ENCODE measurements at regions not wholly inside any gene's neighbourhood (a gene's known extent, or its start where the extent isn't known, plus 50 kb on each side); places are given as distances from the start of the nearest gene placed in this dataset.
A peak's percentile ranks its signal among the peaks of the same experiment; 100 is the strongest.
"Not testable (repeated sequence)": the region's sequence is repeated elsewhere in the genome, so short reads cannot be mapped to it uniquely, and the experiment has no call there.

GRCh38 chr6:157727629-157728182 is 95.3 kb upstream of the SNX9 start:
- no peaks in the 10 kb centered on the region for H3K4me1 ChIP-seq
- H4K20me1 ChIP-seq: no peaks in the 10 kb centered on the region
- no peaks in the 10 kb centered on the region for H3K27me3 ChIP-seq
- H3K9me3 ChIP-seq: peaks cover 24% of the 10 kb centered on the region
- no peak overlapping the region for H3K27ac ChIP-seq
- no peaks in the 10 kb centered on the region for H3K36me3 ChIP-seq
- no peak overlapping the region for H3K9ac ChIP-seq
- no peak for TF ChIP-seq Cebpa-rat (IDR thresholded peaks at IDR 0.05)
- H3K4me3 ChIP-seq: no peak overlapping the region
- no peak overlapping the region for H3K4me2 ChIP-seq

- H3K4me1 ChIP-seq: no peaks in the 10 kb centered on the region
- H3K4me2 ChIP-seq: no peak overlapping the region
- H3K27me3 ChIP-seq: no peaks in the 10 kb centered on the region
- no peaks in the 10 kb centered on the region for H3K36me3 ChIP-seq
- no peak overlapping the region for H3K4me3 ChIP-seq
- no peaks in the 10 kb centered on the region for H4K20me1 ChIP-seq
- H3K27ac ChIP-seq: no peak overlapping the region
- peaks cover 24% of the 10 kb centered on the region for H3K9me3 ChIP-seq
- no peak for TF ChIP-seq Cebpa-rat (IDR thresholded peaks at IDR 0.05)
- H3K9ac ChIP-seq: no peak overlapping the region
Measured at GRCh38 chr6:157728183-157728881, 94.7 kb upstream of the SNX9 start.

- no peak overlapping the region for H3K4me2 ChIP-seq
- H3K4me1 ChIP-seq: no peaks in the 10 kb centered on the region
- no peak overlapping the region for H3K4me3 ChIP-seq
- H3K9me3 ChIP-seq: no peaks in the 10 kb centered on the region
- no peaks in the 10 kb centered on the region for H3K27me3 ChIP-seq
- TF ChIP-seq Cebpa-rat (IDR thresholded peaks at IDR 0.05): no peak
- H3K27ac ChIP-seq: no peak overlapping the region
- H3K9ac ChIP-seq: no peak overlapping the region
- no peaks in the 10 kb centered on the region for H4K20me1 ChIP-seq
- H3K36me3 ChIP-seq: no peaks in the 10 kb centered on the region
Measured at GRCh38 chr6:157731221-157731620, 91.8 kb upstream of the SNX9 start.

- no peaks in the 10 kb centered on the region for H4K20me1 ChIP-seq
- H3K4me1 ChIP-seq: no peaks in the 10 kb centered on the region
- H3K9me3 ChIP-seq: no peaks in the 10 kb centered on the region
- no peak overlapping the region for H3K9ac ChIP-seq
- H3K27me3 ChIP-seq: no peaks in the 10 kb centered on the region
- no peaks in the 10 kb centered on the region for H3K36me3 ChIP-seq
- no peak overlapping the region for H3K4me3 ChIP-seq
- H3K27ac ChIP-seq: no peak overlapping the region
- TF ChIP-seq Cebpa-rat (IDR thresholded peaks at IDR 0.05): no peak
- H3K4me2 ChIP-seq: no peak overlapping the region
Measured at GRCh38 chr6:157732007-157732406, 91.0 kb upstream of the SNX9 start.

GRCh38 chr6:157732416-157733161 is 90.5 kb upstream of the SNX9 start:
- Histone ChIP-seq H3K27me3 (no peaks in the 10 kb centered on the region), H3K36me3 (no peaks in the 10 kb centered on the region), H3K27ac (no peak overlapping the region), H3K4me2 (no peak overlapping the region), H3K4me1 (no peaks in the 10 kb centered on the region), H3K4me3 (no peak overlapping the region), H4K20me1 (no peaks in the 10 kb centered on the region), H3K9ac (no peak overlapping the region), H3K9me3 (no peaks in the 10 kb centered on the region)
- TF ChIP-seq Cebpa-rat (IDR thresholded peaks at IDR 0.05): no peak

GRCh38 chr6:157736555-157736954 is 86.5 kb upstream of the SNX9 start:
- H3K4me1 ChIP-seq, H3K9ac ChIP-seq, H4K20me1 ChIP-seq, H3K4me3 ChIP-seq, H3K27me3 ChIP-seq, H3K36me3 ChIP-seq, H3K4me2 ChIP-seq, H3K27ac ChIP-seq: not testable (repeated sequence)
- H3K9me3 ChIP-seq: peaks cover 10% of the 10 kb centered on the region; the same call in 1 of the 2 replicates

- H3K27ac ChIP-seq: no peak overlapping the region
- no peak overlapping the region for H3K4me3 ChIP-seq
- TF ChIP-seq Cebpa-rat (IDR thresholded peaks at IDR 0.05): no peak
- H3K4me1 ChIP-seq: peaks cover 8% of the 10 kb centered on the region
- H3K27me3 ChIP-seq: no peaks in the 10 kb centered on the region
- H4K20me1 ChIP-seq: no peaks in the 10 kb centered on the region
- H3K4me2 ChIP-seq: peak overlapping the region; percentile 6
- H3K36me3 ChIP-seq: no peaks in the 10 kb centered on the region
- H3K9me3 ChIP-seq: peaks cover 13% of the 10 kb centered on the region; the same call in 1 of the 2 replicates
- no peak overlapping the region for H3K9ac ChIP-seq
Measured at GRCh38 chr6:157741321-157741947, 81.6 kb upstream of the SNX9 start.

- no peak for TF ChIP-seq Cebpa-rat (IDR thresholded peaks at IDR 0.05)
- H3K4me2 ChIP-seq: peak overlapping the region; percentile 6
- H3K9ac ChIP-seq: no peak overlapping the region
- H3K27me3 ChIP-seq: no peaks in the 10 kb centered on the region
- no peak overlapping the region for H3K4me3 ChIP-seq
- H3K27ac ChIP-seq: no peak overlapping the region
- H3K4me1 ChIP-seq: peaks cover 8% of the 10 kb centered on the region
- H3K36me3 ChIP-seq: no peaks in the 10 kb centered on the region
- H3K9me3 ChIP-seq: peaks cover 19% of the 10 kb centered on the region
- no peaks in the 10 kb centered on the region for H4K20me1 ChIP-seq
Measured at GRCh38 chr6:157741948-157742556, 81.0 kb upstream of the SNX9 start.

GRCh38 chr6:157744102-157744601 is 78.9 kb upstream of the SNX9 start:
- no peak overlapping the region for H3K27ac ChIP-seq
- no peaks in the 10 kb centered on the region for H3K36me3 ChIP-seq
- no peak overlapping the region for H3K4me2 ChIP-seq
- H3K27me3 ChIP-seq: no peaks in the 10 kb centered on the region
- no peak overlapping the region for H3K9ac ChIP-seq
- peaks cover 16% of the 10 kb centered on the region for H3K4me1 ChIP-seq
- H4K20me1 ChIP-seq: no peaks in the 10 kb centered on the region
- H3K4me3 ChIP-seq: no peak overlapping the region
- no peak for TF ChIP-seq Cebpa-rat (IDR thresholded peaks at IDR 0.05)
- H3K9me3 ChIP-seq: peaks cover 14% of the 10 kb centered on the region
